SH-SY5Y (cell line): ENCODE measurements at regions not wholly inside any gene's neighbourhood (a gene's known extent, or its start where the extent isn't known, plus 50 kb on each side); places are given as distances from the start of the nearest gene placed in this dataset.

Experiments used
- GATA2 ChIP-seq: IDR thresholded peaks from 2 replicates; pipeline ENCODE4 v1.6.1; 2011; ENCODE audit warnings: mild to moderate bottlenecking, low read depth, low read length
- GATA3 ChIP-seq: IDR thresholded peaks from 2 replicates; pipeline ENCODE4 v1.6.1; 2011; ENCODE audit warnings: low read depth, mild to moderate bottlenecking, low read length, moderate library complexity

DNA sequence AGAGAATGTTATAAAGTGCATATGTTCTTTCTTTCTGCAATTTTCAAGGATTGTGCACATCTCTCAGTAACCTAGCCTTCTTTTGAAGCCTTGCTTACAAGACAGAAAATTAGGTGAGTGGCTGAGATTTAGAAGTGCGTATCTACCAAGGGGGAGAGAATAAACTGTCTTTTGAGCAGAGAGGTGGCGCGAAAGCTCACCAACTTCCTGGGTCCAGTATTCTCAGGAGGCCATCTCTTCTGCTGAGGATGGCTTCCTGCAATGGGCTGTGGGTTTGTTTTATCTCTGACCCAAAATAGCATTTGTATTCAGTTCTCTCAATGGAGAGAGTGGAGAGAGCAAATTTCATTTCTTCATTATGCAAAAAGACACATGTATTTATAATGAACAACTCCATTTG lies 75.4 kb upstream of the RPS23 start:
- TF ChIP-seq GATA2 (no peak), GATA3 (no peak)

DNA sequence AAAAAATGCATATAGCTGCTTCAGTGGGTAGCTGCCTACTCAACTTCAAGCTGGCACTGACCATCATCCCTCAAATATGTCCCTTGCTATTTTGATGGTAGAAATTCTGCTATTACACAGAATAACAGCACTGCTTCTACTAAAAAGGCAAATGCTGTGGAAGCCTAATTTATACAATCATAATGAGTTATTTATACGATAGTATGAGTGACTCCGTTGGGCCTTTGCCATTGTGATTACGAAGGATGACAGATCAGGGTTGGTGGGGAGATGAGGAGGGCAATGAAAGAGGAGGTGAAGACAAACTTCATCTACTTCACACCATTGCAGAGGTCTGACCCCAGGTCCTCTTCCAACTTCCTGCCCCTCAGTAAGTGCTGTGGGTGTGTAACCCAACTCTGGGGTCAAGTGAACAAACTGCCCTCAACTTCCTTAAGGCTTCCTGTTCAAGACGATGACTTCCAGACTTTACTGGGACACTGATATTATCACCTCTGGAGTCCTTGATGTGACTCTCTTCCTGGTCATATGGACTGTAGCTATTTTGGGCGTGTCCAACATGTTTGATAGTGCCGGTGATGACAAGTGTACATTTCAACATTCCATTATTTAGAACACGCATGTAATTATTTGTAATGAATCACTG lies 74.1 kb upstream of the RPS23 start:
- TF ChIP-seq GATA2 (no peak), GATA3 (no peak)

DNA sequence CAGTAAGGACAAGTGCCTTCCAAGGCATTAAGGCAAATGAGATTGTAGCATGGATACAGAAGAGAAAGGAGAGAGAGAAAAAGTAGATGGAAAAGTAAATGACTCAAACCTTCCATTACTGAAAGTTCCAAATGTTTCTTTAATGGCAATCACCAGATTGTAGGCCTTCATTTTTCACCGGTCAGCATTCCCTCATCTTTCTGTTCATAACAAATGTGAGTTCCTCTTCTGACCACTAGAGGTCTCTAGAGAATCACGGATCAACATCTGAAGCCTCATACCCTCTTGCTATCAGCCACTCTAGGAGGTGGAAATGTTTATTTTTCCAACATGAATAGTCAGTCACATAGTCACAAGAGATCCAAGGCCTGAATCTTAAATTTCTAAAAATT lies 73.6 kb upstream of the RPS23 start:
- no peak for TF ChIP-seq GATA3
- TF ChIP-seq GATA2 = no peak

DNA sequence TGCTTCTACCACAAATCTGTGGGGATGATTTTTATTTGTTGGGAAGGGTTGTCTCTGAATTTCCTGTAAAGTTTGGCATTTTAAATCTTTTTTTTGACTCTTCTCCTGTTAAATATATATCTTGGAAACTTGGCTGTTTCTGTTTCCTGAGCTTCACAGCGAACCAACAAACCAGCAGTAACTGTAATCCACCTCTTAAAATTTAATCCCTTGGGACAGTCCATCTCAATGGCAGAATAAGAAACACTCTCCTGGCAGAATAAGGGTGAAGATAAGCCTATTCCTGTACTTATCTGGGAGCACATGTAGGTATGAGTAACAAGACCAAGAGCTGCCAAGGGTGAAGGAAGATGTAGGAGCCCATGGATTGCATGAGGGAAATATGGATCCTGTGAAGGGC lies 73.1 kb upstream of the RPS23 start:
- no peak for TF ChIP-seq GATA3
- TF ChIP-seq GATA2 = no peak

DNA sequence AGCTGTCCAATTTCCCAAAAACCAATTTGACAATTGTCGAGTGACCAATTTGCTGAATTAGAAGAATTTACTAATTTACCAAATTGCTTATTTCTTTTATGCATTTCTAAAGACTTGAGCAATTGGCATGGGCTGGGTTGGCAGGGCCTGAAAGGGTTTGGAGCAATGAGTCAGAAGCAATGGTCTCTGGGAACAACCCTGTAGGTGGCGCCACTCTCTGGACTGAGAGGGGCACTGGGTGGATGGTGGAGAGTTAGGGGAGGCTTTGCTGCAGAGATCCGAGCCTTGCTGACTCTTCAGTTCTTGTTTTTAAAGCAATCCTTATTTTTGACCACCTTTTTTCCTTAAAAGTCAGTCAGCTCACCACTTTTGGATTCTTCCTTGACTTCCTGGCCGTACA lies 71.5 kb upstream of the RPS23 start:
- TF ChIP-seq GATA2 = no peak
- no peak for TF ChIP-seq GATA3

DNA sequence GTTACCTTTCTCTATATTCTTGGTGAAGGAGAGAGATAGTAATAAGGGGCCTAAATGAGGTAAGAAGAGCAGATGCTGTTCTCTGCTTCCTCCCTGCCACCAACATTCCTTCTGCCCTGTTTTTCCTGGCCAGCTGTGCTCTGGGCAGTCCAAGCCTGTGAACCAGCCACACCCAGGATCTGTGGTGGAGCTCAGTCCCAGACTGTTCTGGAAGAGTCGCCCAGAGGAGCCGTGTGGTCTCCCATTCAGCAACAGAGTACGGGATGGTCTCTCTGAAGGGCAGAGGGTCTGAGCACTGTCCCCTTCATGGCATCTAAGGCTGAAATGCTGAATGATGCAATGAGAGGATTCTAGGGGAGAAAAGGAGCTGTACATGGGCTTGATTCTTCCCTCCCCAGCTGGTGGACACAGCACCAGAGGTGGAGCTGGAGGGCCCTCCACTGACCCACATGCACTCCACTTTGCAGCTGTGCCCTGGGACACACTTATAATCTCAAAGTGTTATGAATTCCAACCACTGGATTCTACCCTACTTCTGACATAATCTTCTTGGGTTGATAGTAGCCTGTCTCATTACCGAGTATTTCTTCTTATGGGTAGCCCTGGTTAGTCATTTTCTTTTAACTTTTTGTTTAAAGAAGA lies 70.8 kb upstream of the RPS23 start:
- no peak for TF ChIP-seq GATA3
- TF ChIP-seq GATA2 = no peak

DNA sequence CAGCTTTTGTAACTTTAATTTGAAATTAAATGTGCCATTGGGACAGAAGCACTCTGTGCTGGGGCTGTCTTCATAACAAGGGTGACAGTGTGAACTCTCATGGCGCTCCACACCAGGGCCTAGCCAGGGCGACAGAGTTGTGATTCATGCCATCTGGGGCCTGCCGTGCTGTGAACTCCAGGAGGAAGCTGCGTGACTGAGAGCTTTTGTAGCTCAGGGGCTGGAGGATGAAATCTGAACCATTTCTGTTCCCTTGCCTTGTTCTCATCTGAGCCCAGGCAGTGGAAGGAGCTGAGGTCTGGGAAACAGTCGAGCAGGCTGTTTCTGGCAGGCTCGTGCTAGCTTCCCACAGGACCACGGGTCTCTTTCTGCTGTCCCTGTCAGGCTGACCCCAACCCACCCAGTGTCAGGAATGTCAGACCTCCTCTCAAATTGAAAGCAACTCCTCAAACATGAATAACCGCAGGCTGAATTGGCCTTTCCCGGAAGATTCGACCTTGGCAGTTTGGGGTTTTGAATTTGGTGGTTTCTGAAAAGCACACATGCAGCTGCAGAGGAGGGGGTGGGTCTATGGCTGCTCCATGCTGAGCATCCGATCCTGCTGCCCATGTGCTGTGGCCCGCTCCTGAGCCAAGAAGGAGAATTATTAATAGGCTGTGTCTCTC lies 69.2 kb upstream of the RPS23 start:
- TF ChIP-seq GATA3 (no peak), GATA2 (no peak)

DNA sequence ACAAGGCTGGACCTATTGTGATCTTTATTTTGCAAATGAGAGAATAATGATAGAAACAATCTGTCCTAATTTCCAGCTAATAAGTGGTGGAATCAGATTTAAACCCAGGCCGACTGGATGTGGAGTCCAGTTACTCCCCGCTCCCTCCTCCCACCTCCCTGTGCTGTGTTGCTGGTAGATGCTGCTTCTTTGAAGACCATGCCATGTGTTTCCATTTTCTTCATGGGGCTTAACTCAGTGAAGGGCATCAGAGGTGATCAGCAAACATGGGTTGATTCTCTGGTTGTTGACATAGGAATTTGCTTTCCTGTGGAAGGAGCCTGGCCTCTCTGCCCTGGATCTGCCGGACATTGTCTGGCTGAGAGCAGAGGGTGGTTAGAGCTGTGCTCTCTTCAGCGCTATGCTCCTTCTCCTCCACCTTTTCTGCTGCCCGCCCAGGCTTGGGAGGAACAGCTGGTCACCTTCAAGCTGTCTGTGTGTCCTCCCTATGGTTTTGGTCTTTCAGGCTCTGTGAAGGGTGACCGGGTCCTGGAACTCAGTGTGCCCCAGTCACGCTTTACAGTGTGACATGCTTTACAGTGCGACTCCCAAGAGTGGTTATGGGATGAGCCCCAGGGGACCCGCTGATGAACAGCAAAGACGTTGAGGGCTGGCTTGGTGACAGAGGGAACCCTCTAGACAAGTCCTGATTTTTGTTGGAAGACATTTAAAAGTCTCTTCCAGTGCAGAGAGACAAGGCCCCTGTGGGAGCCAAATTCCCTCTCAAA lies 68.4 kb upstream of the RPS23 start:
- TF ChIP-seq GATA2 = no peak
- TF ChIP-seq GATA3 = no peak

DNA sequence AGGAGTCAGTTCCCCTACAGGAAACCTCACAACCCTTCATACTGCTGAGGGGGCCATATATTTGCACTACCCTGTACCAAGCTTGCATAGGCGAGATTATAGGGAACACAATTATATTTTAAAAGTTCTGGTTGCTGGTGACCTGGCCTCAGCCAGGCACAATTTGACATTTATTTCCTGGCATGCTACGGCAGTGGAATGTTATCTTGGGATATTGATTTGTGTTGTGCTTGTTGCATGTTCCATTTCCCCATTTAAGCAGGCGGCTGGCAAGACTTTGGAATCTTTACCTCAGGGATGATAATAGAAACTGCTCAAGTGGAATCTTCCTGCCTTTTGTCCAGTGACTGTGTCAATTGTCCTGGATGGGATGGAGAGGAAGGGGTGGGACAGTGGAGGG lies 67.0 kb upstream of the RPS23 start:
- TF ChIP-seq GATA3 (no peak), GATA2 (no peak)

DNA sequence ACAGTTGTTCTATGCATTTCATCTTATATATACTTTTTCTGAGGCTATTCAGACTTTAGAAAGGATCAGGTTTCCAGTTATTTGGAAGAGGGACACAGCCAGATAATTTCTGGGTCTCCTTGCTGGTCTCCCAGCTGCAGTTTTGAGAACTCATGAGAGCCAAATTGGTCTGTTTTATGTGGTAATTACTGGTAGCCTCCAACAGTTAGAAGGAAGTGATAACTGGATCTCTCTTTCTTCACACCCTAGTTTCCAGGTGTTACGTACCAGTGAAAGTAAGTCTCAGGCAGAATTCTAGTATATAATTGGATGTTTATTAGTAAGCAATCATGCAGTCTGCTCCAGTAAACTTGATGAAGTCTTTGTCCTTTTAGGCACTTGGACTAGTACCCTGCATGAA lies 63.2 kb upstream of the RPS23 start:
- no peak for TF ChIP-seq GATA3

DNA sequence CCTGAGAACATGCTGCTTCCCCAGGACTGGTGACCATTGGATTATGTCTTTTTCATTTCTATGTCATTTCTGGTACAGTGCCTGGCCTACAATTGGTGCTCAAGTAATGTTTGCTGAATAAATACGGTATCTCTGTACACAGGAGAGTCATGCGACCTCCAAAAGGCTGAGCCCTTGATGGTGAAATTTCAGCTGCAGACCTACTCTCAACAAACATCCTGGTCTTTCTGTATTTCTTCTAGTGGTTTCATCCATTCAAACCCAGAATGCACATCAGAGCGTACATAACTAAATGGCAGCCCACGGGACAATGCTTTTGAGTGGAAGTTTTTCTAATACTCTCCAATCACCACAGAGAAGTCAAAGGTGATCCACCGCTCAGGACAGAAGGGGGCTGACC lies 62.6 kb upstream of the RPS23 start:
- TF ChIP-seq GATA3 = no peak
- TF ChIP-seq GATA2 = no peak

DNA sequence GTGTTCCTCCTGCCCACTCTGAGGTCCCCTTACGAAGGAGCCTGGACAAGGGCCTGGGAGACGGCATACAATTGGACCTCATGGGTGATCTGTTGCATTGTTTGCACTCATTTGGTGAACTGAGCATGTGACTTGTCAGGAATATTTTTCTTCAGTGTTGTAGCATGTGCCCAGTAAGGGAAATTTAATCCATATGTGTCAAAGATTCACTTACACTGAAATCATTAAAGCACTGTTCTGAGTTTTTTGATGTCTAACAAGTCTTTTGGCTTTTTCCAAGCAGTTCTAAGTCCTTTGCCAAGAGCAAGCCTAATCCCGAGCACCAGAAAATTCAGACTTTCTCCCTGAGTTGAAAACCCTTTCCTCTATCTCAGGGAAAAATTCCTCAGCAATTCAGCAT lies 61.6 kb upstream of the RPS23 start:
- TF ChIP-seq GATA3 (no peak), GATA2 (no peak)

DNA sequence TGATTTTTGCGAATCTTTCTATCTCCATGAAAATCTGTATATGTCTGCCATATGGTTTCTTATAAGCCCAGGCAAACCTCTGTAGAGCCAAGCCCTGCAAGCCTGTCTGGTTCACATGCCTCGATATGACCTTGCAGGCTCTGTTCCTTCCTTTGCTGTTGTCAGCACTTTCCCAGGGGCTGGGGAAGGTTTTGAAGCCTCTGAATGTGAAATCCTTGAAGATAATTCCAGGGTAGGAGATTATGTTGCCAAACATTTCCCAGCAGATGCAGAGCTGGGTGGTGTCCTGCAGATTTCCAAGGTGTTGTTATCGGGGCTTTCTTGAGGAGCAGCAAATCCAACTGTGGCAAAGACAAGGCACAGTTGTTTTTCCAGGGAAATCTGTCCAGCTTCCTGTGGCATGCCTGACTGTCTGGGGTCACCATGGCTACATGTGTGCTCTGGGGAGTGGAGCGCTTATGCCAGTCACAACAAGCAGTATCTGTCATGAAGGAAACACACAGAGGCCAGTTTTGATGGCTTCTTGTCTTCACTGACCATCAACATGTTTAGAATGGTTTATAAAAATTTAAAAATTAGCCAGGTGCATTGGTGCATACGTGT lies 60.7 kb upstream of the RPS23 start:
- TF ChIP-seq GATA3 (no peak), GATA2 (no peak)

DNA sequence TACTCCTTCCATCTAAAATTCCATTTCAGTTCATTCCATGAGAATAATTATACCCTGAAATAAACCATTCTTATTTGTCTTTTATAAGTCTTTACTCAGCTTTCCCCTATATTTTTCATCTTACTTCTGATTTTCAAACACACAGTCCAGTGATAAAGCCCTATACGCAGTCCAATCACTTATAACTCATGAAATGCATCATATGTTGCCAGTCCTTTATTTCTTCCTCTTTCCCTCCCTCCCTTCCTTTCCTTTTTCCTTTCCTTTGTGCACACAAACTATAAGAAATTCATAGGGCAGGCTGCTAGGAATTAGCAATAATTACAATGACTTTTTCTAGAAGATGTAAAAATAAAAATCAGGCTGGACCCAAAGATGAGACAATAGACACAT lies 58.8 kb upstream of the RPS23 start:
- TF ChIP-seq GATA3 = no peak
- TF ChIP-seq GATA2 = no peak

DNA sequence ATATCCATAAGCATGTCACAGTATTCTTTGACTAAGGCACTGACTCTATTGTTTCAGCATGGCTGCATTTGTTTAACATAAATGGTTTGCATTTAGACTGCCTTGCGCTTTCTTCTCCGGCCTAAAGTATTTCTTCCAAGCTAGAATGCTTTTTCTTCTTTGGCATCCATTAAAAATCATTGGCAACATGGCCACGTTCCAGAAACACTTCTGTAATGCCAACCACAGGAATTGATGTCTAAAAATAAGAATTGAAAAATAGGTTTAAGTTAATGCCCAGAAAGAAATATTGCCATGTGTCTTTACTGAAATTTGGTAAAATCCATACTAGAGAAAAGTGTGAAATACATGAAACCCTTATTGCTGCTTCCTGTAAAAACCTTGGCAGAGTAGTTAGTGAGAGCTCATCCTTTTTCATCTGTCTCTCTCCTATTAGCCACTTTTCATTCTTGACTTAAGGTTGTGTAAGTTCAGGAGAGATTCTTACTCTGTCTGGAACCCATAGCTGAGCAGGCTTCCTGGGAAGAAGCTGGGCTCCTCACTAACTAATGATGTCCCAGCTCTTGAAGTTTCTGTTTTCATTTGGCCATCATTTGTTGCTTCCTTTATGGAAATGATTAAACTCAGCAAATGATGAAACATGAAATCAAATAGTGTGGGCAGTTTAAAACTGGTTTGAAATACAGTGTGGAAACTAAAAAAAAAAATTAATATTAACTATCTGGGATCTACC lies 58.2 kb upstream of the RPS23 start:
- TF ChIP-seq GATA3 (no peak), GATA2 (no peak)
